Skeletal muscle cell (primary cell): ENCODE measurements at regions not wholly inside any gene's neighbourhood (a gene's known extent, or its start where the extent isn't known, plus 50 kb on each side); places are given as distances from the start of the nearest gene placed in this dataset.
"Not testable (repeated sequence)": the region's sequence is repeated elsewhere in the genome, so short reads cannot be mapped to it uniquely, and the experiment has no call there.

Experiments
- DNase-seq: peaks from one replicate; pipeline ENCODE4 v3.0.0-alpha.2; 2010; ENCODE audit warnings: low read depth
- H3K4me3 ChIP-seq: 2 replicates; pipeline ENCODE4 v1.5.1; 2011; ENCODE audit warnings: low read depth, mild to moderate bottlenecking, control low read depth, low read length, moderate library complexity

- H3K4me3 ChIP-seq = no peak overlapping the region
- DNase-seq = no peak
These were observed 50.1 kb upstream of the LTA4H start for GRCh38 chr12:96085475-96085874.

- not testable (repeated sequence) for H3K4me3 ChIP-seq, DNase-seq
These were observed 50.8 kb upstream of the LTA4H start for GRCh38 chr12:96086190-96086589.

- no peak for DNase-seq
These were observed 56.4 kb upstream of the LTA4H start for GRCh38 chr12:96091833-96092232.

GRCh38 chr12:96093543-96094196 lies 58.3 kb upstream of the LTA4H start:
- no peak overlapping the region for H3K4me3 ChIP-seq
- no peak for DNase-seq

More at GRCh38 chr12:96091833-96092232, 56.4 kb upstream of the LTA4H start:
- H3K4me3 ChIP-seq = no peak overlapping the region

- H3K4me3 ChIP-seq = no peak overlapping the region
- no peak for DNase-seq
These were observed 58.8 kb upstream of the LTA4H start for GRCh38 chr12:96094201-96094600.

- no peak overlapping the region for H3K4me3 ChIP-seq
- DNase-seq = no peak
These were observed 63.2 kb upstream of the LTA4H start for GRCh38 chr12:96098631-96099030.

- no peak for DNase-seq
- H3K4me3 ChIP-seq = no peak overlapping the region
These were observed 64.0 kb upstream of the LTA4H start for GRCh38 chr12:96099421-96099820.

GRCh38 chr12:96099986-96100385 lies 64.6 kb upstream of the LTA4H start:
- no peak overlapping the region for H3K4me3 ChIP-seq
- no peak for DNase-seq

GRCh38 chr12:96101806-96102205 lies 66.4 kb upstream of the LTA4H start:
- DNase-seq = no peak
- H3K4me3 ChIP-seq = no peak overlapping the region

GRCh38 chr12:96103067-96103644 lies 67.8 kb upstream of the LTA4H start:
- DNase-seq = no peak
- H3K4me3 ChIP-seq = no peak overlapping the region

GRCh38 chr12:96104566-96104965 lies 69.2 kb upstream of the LTA4H start:
- no peak for DNase-seq
- no peak overlapping the region for H3K4me3 ChIP-seq

GRCh38 chr12:96106137-96106536 lies 70.8 kb upstream of the LTA4H start:
- DNase-seq = no peak
- H3K4me3 ChIP-seq = no peak overlapping the region

- DNase-seq = no peak
- no peak overlapping the region for H3K4me3 ChIP-seq
These were observed 71.8 kb upstream of the LTA4H start for GRCh38 chr12:96107236-96107635.

GRCh38 chr12:96108321-96108720 lies 72.9 kb upstream of the LTA4H start:
- no peak overlapping the region for H3K4me3 ChIP-seq
- DNase-seq = no peak

GRCh38 chr12:96108941-96109340 lies 73.6 kb upstream of the LTA4H start:
- DNase-seq, H3K4me3 ChIP-seq: not testable (repeated sequence)

GRCh38 chr12:96112733-96113132 lies 77.3 kb upstream of the LTA4H start:
- DNase-seq = no peak
- H3K4me3 ChIP-seq = no peak overlapping the region

- no peak for DNase-seq
- H3K4me3 ChIP-seq = no peak overlapping the region
These were observed 76.7 kb upstream of the ELK3 start for GRCh38 chr12:96117460-96117859.

GRCh38 chr12:96120359-96121100 lies 73.6 kb upstream of the ELK3 start:
- DNase-seq = no peak

GRCh38 chr12:96121271-96121711 lies 72.9 kb upstream of the ELK3 start:
- no peak for DNase-seq

More at GRCh38 chr12:96120359-96121100, 73.6 kb upstream of the ELK3 start:
- H3K4me3 ChIP-seq = no peak overlapping the region

GRCh38 chr12:96128292-96128691 lies 65.9 kb upstream of the ELK3 start:
- not testable (repeated sequence) for DNase-seq, H3K4me3 ChIP-seq

More at GRCh38 chr12:96121271-96121711, 72.9 kb upstream of the ELK3 start:
- H3K4me3 ChIP-seq = no peak overlapping the region
